ENCODE measurements at regions not wholly inside any gene's neighbourhood (a gene's known extent, or its start where the extent isn't known, plus 50 kb on each side); places are given as distances from the start of the nearest gene placed in this dataset.

DNA sequence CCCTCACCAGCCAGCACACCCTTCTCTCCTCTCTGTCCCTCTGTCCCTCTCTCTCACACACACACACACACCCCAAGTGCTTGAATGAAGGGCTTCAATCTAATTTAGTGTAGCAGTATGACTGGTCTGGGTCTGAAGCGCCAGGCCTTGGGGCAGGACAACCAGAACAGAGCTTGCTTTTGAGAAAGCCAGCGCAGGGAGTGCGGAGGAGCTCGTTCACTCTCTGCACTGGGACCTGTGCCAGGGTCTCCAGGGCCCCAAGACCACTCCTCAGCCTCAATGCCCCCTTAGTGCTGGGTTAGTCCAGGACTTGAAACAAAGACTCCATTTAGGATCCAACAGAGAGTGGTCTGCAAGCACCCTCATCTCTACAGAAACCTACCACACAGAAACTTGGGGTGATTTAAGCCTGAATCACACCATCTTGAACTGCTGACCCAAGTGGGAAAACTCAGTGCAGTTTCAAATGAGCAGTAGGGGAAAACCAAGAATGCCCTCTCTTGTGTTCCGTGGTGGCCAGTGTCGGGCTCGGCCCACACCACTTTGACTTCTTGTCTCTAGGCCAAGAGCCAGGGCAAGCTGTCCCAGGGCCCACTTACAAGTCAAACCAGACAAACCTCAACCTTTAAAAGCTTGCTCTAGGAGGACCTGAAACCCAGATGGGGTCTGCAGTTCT lies 66.6 kb upstream of the WIPF1 start:
- no peak for TF ChIP-seq POLR2AphosphoS5 (IDR thresholded peaks at IDR 0.05)
- TF ChIP-seq POLR2A (IDR thresholded peaks at IDR 0.05), result no peak
- TF ChIP-seq, protein P1, sequence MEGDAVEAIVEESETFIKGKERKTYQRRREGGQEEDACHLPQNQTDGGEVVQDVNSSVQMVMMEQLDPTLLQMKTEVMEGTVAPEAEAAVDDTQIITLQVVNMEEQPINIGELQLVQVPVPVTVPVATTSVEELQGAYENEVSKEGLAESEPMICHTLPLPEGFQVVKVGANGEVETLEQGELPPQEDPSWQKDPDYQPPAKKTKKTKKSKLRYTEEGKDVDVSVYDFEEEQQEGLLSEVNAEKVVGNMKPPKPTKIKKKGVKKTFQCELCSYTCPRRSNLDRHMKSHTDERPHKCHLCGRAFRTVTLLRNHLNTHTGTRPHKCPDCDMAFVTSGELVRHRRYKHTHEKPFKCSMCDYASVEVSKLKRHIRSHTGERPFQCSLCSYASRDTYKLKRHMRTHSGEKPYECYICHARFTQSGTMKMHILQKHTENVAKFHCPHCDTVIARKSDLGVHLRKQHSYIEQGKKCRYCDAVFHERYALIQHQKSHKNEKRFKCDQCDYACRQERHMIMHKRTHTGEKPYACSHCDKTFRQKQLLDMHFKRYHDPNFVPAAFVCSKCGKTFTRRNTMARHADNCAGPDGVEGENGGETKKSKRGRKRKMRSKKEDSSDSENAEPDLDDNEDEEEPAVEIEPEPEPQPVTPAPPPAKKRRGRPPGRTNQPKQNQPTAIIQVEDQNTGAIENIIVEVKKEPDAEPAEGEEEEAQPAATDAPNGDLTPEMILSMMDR (IDR thresholded peaks at IDR 0.05), result no peak
- TF ChIP-seq EP300 (IDR thresholded peaks at IDR 0.05), result no peak
- Histone ChIP-seq H3K36me3 (no peaks in the 10 kb centered on the region), H3K27ac (peak overlapping the region; percentile 43), H3K27me3 (no peaks in the 10 kb centered on the region), H3K9me3 (no peaks in the 10 kb centered on the region), H3K4me1 (peaks cover 35% of the 10 kb centered on the region), H3K4me3 (no peak overlapping the region)
- 81% methylated on average over 7 of the region's 7 CpGs for WGBS
- DNase-seq (ENCODE audit: low spot score in 2 of 2), result no peak

- H3K27me3 ChIP-seq, result no peaks in the 10 kb centered on the region
- H3K27ac ChIP-seq, result peak overlapping the region; percentile 43
- H3K4me1 ChIP-seq, result peaks cover 35% of the 10 kb centered on the region
- no peak overlapping the region for H3K4me3 ChIP-seq
- no peaks in the 10 kb centered on the region for H3K36me3 ChIP-seq
- DNase-seq (ENCODE audit: low spot score in 2 of 2), result peak in 1 of 2 donors; percentile 70
- TF ChIP-seq, protein P1 (IDR thresholded peaks at IDR 0.05), result no peak
- no peak for TF ChIP-seq POLR2A (IDR thresholded peaks at IDR 0.05)
- TF ChIP-seq EP300 (IDR thresholded peaks at IDR 0.05), result no peak
- TF ChIP-seq POLR2AphosphoS5 (IDR thresholded peaks at IDR 0.05), result no peak
- WGBS, result 54% methylated on average over 7 of the region's 7 CpGs
- no peaks in the 10 kb centered on the region for H3K9me3 ChIP-seq
These were observed 65.9 kb upstream of the WIPF1 start for GRCh38 chr2:174663550-174663949.

GRCh38 chr2:174662859-174663258 lies 65.3 kb upstream of the WIPF1 start:
- H3K27ac ChIP-seq, result peak overlapping the region; percentile 39
- H3K9me3 ChIP-seq, result no peaks in the 10 kb centered on the region

GRCh38 chr2:174662459-174662858 lies 64.9 kb upstream of the WIPF1 start:
- Histone ChIP-seq H3K36me3 (no peaks in the 10 kb centered on the region), H3K4me3 (no peak overlapping the region), H3K4me1 (peaks cover 30% of the 10 kb centered on the region), H3K27ac (peak overlapping the region; percentile 39), H3K9me3 (no peaks in the 10 kb centered on the region), H3K27me3 (no peaks in the 10 kb centered on the region)
- 56% methylated on average over 3 of the region's 3 CpGs for WGBS
- no peak for TF ChIP-seq EP300 (IDR thresholded peaks at IDR 0.05)
- no peak for TF ChIP-seq POLR2AphosphoS5 (IDR thresholded peaks at IDR 0.05)
- TF ChIP-seq, protein P1 (IDR thresholded peaks at IDR 0.05), result no peak
- TF ChIP-seq POLR2A (IDR thresholded peaks at IDR 0.05), result no peak
- no peak for DNase-seq (ENCODE audit: low spot score in 2 of 2)

More at GRCh38 chr2:174662859-174663258, 65.3 kb upstream of the WIPF1 start:
- TF ChIP-seq POLR2AphosphoS5 (IDR thresholded peaks at IDR 0.05) (no peak), EP300 (IDR thresholded peaks at IDR 0.05) (no peak), POLR2A (IDR thresholded peaks at IDR 0.05) (no peak)
- TF ChIP-seq, protein P1 (IDR thresholded peaks at IDR 0.05), result no peak
- DNase-seq (ENCODE audit: low spot score in 2 of 2), result no peak
- H3K4me3 ChIP-seq, result no peak overlapping the region
- no peaks in the 10 kb centered on the region for H3K36me3 ChIP-seq
- no peaks in the 10 kb centered on the region for H3K27me3 ChIP-seq
- peaks cover 33% of the 10 kb centered on the region for H3K4me1 ChIP-seq
- WGBS, result 69% methylated on average over 3 of the region's 3 CpGs

- DNase-seq (ENCODE audit: low spot score in 2 of 2), result no peak
- Histone ChIP-seq H3K27me3 (no peaks in the 10 kb centered on the region), H3K27ac (no peak overlapping the region), H3K4me1 (peaks cover 22% of the 10 kb centered on the region), H3K4me3 (no peak overlapping the region), H3K36me3 (no peaks in the 10 kb centered on the region), H3K9me3 (no peaks in the 10 kb centered on the region)
- TF ChIP-seq POLR2A (IDR thresholded peaks at IDR 0.05) (no peak), POLR2AphosphoS5 (IDR thresholded peaks at IDR 0.05) (no peak), EP300 (IDR thresholded peaks at IDR 0.05) (no peak)
- TF ChIP-seq, protein P1 (IDR thresholded peaks at IDR 0.05), result no peak
- WGBS, result 83% methylated on average over 9 of the region's 9 CpGs
These were observed 63.5 kb upstream of the WIPF1 start for GRCh38 chr2:174660984-174661675.
